Fibroblast of lung (primary cell): ENCODE measurements at regions not wholly inside any gene's neighbourhood (a gene's known extent, or its start where the extent isn't known, plus 50 kb on each side); places are given as distances from the start of the nearest gene placed in this dataset.

Experiments used
- DNase-seq, 2 donors: peaks; one replicate each; pipeline versions ENCODE4 v3.0.0 to v3.0.0-alpha.2; 2010; ENCODE audit warnings: low read depth in 2 of 2
- H2AFZ ChIP-seq: 2 replicates; pipeline ENCODE4 v1.5.1; 2012; ENCODE audit warnings: low read length, control low read depth, inconsistent platforms
- H3K27ac ChIP-seq: 2 replicates; pipeline ENCODE4 v1.5.1; 2011; ENCODE audit warnings: low read length, control low read depth; ENCODE audit not compliant: insufficient read depth
- H3K27me3 ChIP-seq: 2 replicates; pipeline ENCODE4 v1.5.1; 2011; ENCODE audit warnings: mild to moderate bottlenecking, low read length; ENCODE audit not compliant: control insufficient read depth, insufficient read depth
- H3K36me3 ChIP-seq: 2 replicates; pipeline ENCODE4 v1.5.1; 2011; ENCODE audit warnings: low read length; ENCODE audit not compliant: control insufficient read depth, insufficient read depth
- H3K4me1 ChIP-seq: 2 replicates; pipeline ENCODE4 v1.5.1; 2011; ENCODE audit warnings: low read length; ENCODE audit not compliant: control insufficient read depth, insufficient read depth; ENCODE audit errors: extremely low read depth
- H3K4me2 ChIP-seq: 2 replicates; pipeline ENCODE4 v1.5.1; 2011; ENCODE audit warnings: low read length, control low read depth; ENCODE audit not compliant: insufficient read depth; ENCODE audit errors: extremely low read depth
- H3K4me3 ChIP-seq, 4 experiments: fragments of 200-600 bp in 1 of 4; sonication (generic) in 1 of 4; replicated peaks in 1 of 4; 2 replicates each; pipeline ENCODE4 v1.5.1; 2011 to 2016; ENCODE audit warnings: low read length in 4 of 4, low read depth in 3 of 4, mild to moderate bottlenecking in 3 of 4, control low read depth in 2 of 4, inconsistent platforms in 1 of 4, mixed read lengths in 1 of 4; ENCODE audit not compliant: insufficient read depth in 1 of 4; ENCODE audit errors: control extremely low read depth in 1 of 4
- H3K79me2 ChIP-seq: 2 replicates; pipeline ENCODE4 v1.5.1; 2012; ENCODE audit warnings: mild to moderate bottlenecking, low read length, inconsistent platforms; ENCODE audit not compliant: control insufficient read depth, insufficient read depth
- H3K9ac ChIP-seq: 2 replicates; pipeline ENCODE4 v1.5.1; 2011; ENCODE audit warnings: mild to moderate bottlenecking, low read length, control low read depth; ENCODE audit not compliant: insufficient read depth
- H3K9me3 ChIP-seq: 2 replicates; pipeline ENCODE4 v1.5.1; 2012; ENCODE audit warnings: low read depth, low read length; ENCODE audit not compliant: control insufficient read depth, insufficient read depth
- H4K20me1 ChIP-seq: 2 replicates; pipeline ENCODE4 v1.5.1; 2011; ENCODE audit warnings: low read length; ENCODE audit not compliant: control insufficient read depth, insufficient read depth; ENCODE audit errors: extremely low read depth
- EZH2 ChIP-seq: IDR thresholded peaks from 2 replicates; pipeline ENCODE4 v1.5.1; 2012; ENCODE audit warnings: low read length, control low read depth, mild to moderate bottlenecking; ENCODE audit errors: missing control alignments
- TF ChIP-seq, protein P1 (sequence below), 2 donors: IDR thresholded peaks in 1 of 2; conservative IDR thresholded peaks in 1 of 2; 1 replicate in 1 of 2; 2 replicates in 1 of 2; pipeline ENCODE4 v1.5.1; 2011 to 2012; ENCODE audit warnings: low read length in 2 of 2, control low read depth in 1 of 2, inconsistent platforms in 1 of 2, low read depth in 1 of 2, mild to moderate bottlenecking in 1 of 2

DNA sequence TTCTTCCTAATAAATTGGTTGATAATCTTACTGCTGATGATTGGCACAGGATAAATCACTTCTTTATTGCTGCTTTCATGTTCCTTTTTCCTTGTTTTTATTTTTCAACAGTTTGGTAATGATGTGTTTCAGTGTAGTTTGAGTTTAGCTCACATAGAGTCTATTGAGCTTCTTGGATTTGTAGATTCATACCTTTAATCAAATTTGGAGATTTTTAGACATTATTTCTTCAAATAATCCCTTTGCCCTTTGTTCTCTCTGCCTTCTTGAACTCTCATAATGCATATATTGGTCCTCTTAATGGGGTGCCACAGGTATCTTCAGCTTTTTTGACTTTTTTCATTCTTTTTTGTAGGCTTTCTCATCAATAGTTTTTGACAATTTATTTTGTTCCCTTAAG, 275.3 kb downstream of the TLE4 start:
- H3K4me2 ChIP-seq, result no peak overlapping the region
- H2AFZ ChIP-seq, result no peak overlapping the region
- H4K20me1 ChIP-seq, result no peaks in the 10 kb centered on the region
- no peak for DNase-seq
- H3K9ac ChIP-seq, result no peak overlapping the region
- H3K9me3 ChIP-seq, result no peaks in the 10 kb centered on the region
- H3K79me2 ChIP-seq, result no peaks in the 10 kb centered on the region
- H3K4me3 ChIP-seq, result no peak overlapping the region
- no peaks in the 10 kb centered on the region for H3K4me1 ChIP-seq
- no peak for TF ChIP-seq EZH2
- TF ChIP-seq, protein P1, sequence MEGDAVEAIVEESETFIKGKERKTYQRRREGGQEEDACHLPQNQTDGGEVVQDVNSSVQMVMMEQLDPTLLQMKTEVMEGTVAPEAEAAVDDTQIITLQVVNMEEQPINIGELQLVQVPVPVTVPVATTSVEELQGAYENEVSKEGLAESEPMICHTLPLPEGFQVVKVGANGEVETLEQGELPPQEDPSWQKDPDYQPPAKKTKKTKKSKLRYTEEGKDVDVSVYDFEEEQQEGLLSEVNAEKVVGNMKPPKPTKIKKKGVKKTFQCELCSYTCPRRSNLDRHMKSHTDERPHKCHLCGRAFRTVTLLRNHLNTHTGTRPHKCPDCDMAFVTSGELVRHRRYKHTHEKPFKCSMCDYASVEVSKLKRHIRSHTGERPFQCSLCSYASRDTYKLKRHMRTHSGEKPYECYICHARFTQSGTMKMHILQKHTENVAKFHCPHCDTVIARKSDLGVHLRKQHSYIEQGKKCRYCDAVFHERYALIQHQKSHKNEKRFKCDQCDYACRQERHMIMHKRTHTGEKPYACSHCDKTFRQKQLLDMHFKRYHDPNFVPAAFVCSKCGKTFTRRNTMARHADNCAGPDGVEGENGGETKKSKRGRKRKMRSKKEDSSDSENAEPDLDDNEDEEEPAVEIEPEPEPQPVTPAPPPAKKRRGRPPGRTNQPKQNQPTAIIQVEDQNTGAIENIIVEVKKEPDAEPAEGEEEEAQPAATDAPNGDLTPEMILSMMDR (conservative IDR thresholded peaks at IDR 0.05 in 1 of 2, IDR thresholded peaks at IDR 0.05 in 1 of 2; ENCODE audit: low read depth in 1 of 2, low read length in 2 of 2), result no peak
- H3K27me3 ChIP-seq, result no peaks in the 10 kb centered on the region
- H3K27ac ChIP-seq, result no peak overlapping the region
- no peaks in the 10 kb centered on the region for H3K36me3 ChIP-seq

DNA sequence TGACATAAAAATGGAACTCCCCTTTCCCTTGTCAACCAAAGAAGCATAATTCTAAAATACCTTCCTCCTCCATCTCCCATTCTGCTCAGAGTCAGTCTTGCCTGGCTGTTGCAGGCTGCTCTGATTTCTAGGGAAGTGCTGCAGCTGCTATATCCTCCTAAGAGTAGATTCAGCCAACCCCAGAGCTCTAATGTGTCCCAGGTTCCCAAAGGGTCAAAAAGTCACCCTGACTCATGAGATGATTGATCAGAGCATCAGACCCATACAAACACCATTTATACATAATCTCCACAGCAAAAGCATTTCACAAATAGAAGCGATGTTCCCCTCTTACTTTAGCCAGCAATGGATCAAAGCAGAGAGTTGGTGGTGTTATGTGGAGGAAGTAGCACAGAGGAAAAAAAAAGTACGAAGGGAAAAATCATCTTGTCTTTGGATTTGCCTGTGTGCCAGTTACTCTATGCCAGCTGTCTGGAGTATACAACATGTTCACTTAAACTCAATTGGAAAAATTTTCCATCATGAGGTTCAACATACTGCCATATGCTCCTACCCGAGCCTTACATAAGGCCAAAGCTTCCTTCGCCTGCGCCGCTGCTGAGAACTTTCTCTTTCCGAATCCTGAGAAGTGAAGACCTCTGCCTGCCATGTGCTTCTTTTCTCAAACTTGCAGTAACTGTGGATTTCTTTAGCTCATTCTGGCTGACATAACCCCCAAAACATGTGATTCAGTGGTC, 258.0 kb downstream of the TLE4 start:
- Histone ChIP-seq H3K36me3 (no peaks in the 10 kb centered on the region), H2AFZ (no peak overlapping the region), H3K9me3 (no peaks in the 10 kb centered on the region), H4K20me1 (no peaks in the 10 kb centered on the region), H3K4me1 (no peaks in the 10 kb centered on the region), H3K79me2 (no peaks in the 10 kb centered on the region), H3K4me3 (no peak overlapping the region), H3K27me3 (no peaks in the 10 kb centered on the region), H3K9ac (no peak overlapping the region), H3K4me2 (no peak overlapping the region), H3K27ac (no peak overlapping the region)
- no peak for DNase-seq
- TF ChIP-seq EZH2, result no peak
- TF ChIP-seq, protein P1 (conservative IDR thresholded peaks at IDR 0.05 in 1 of 2, IDR thresholded peaks at IDR 0.05 in 1 of 2; ENCODE audit: low read depth in 1 of 2, low read length in 2 of 2), result no peak

DNA sequence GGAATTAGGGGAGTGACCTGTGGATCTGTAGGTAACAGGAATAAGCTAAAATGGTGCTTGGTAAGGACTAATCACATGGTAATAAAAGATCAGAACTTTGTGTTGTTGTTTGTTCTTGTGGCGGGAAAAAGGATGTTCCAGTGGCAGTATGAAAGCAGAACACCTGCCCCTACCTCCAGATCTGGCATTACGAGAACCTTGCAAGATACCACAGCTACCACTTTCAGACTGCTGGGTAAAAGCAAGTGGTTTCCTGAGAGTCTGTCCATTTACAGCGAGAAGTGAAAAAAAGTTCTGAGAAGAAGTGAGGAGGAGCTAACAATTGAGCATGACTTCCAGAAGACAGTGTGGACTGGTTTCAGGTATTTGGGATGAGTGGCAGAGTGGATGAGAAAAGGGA, 252.5 kb downstream of the TLE4 start:
- Histone ChIP-seq H4K20me1 (no peaks in the 10 kb centered on the region), H3K9me3 (no peaks in the 10 kb centered on the region), H3K27ac (no peak overlapping the region), H3K9ac (no peak overlapping the region), H3K4me3 (no peak overlapping the region), H2AFZ (no peak overlapping the region), H3K27me3 (no peaks in the 10 kb centered on the region), H3K79me2 (no peaks in the 10 kb centered on the region), H3K4me2 (no peak overlapping the region), H3K36me3 (no peaks in the 10 kb centered on the region), H3K4me1 (no peaks in the 10 kb centered on the region)
- DNase-seq, result no peak
- no peak for TF ChIP-seq EZH2
- TF ChIP-seq, protein P1 (conservative IDR thresholded peaks at IDR 0.05 in 1 of 2, IDR thresholded peaks at IDR 0.05 in 1 of 2; ENCODE audit: low read depth in 1 of 2, low read length in 2 of 2), result no peak
